A673 (cell line): ENCODE measurements at regions not wholly inside any gene's neighbourhood (a gene's known extent, or its start where the extent isn't known, plus 50 kb on each side); places are given as distances from the start of the nearest gene placed in this dataset.

Source experiments
- BruUV-seq: library from RNA; stranded (reverse); fragments of 400-500 nt; replicated peaks from 2 replicates; lab custom pipeline; 2021; lab: Mats Ljungman, UMichigan
- CTCF ChIA-PET: fragments of 300-600 bp; sonication (Branson Sonifier 250); formaldehyde crosslinking; loops from one replicate; lab custom pipeline; 2022; ENCODE audit warnings: antibody characterized with exemption; lab: Charles Lee
- POLR2A ChIA-PET: fragments of 300-600 bp; sonication (Branson Sonifier 250); formaldehyde crosslinking; loops from one replicate; lab custom pipeline; 2022; ENCODE audit warnings: antibody characterized with exemption; ENCODE audit not compliant: low non-redundant PET; lab: Charles Lee
- DNase-seq: peaks from one replicate; pipeline ENCODE4 v3.0.0-alpha.2; 2015; ENCODE audit warnings: low spot score
- H3K27ac ChIP-seq: fragments of 200-600 bp; sonication (generic); 2 replicates; pipeline ENCODE4 v1.5.1; 2016; ENCODE audit warnings: mixed run types, low read depth, mild to moderate bottlenecking, mixed read lengths, antibody characterized with exemption, low read length; ENCODE audit not compliant: poor library complexity, severe bottlenecking
- H3K27me3 ChIP-seq: fragments of 200-600 bp; sonication (generic); replicated peaks from 2 replicates; pipeline ENCODE4 v1.6.1; 2017; ENCODE audit warnings: mixed run types, low read depth, mild to moderate bottlenecking, mixed read lengths, antibody characterized with exemption, low read length; ENCODE audit not compliant: insufficient read depth, poor library complexity
- H3K36me3 ChIP-seq: fragments of 200-600 bp; sonication (generic); 2 replicates; pipeline ENCODE4 v1.6.1; 2016; ENCODE audit warnings: mixed run types, mild to moderate bottlenecking, mixed read lengths, antibody characterized with exemption, low read length; ENCODE audit not compliant: insufficient read depth, poor library complexity, severe bottlenecking
- H3K4me1 ChIP-seq: fragments of 200-600 bp; sonication (generic); 2 replicates; pipeline ENCODE4 v1.6.1; 2017; ENCODE audit warnings: mixed run types, mild to moderate bottlenecking, mixed read lengths, antibody characterized with exemption, low read length; ENCODE audit not compliant: insufficient read depth, poor library complexity, severe bottlenecking
- H3K4me3 ChIP-seq: fragments of 200-600 bp; sonication (generic); 2 replicates; pipeline ENCODE4 v1.5.1; 2016; ENCODE audit warnings: low read depth, mixed run types, mild to moderate bottlenecking, mixed read lengths, low read length; ENCODE audit not compliant: poor library complexity, severe bottlenecking
- H3K9me3 ChIP-seq: fragments of 200-600 bp; sonication (generic); 2 replicates; pipeline ENCODE4 v1.6.1; 2016; ENCODE audit warnings: mixed run types, low read depth, mild to moderate bottlenecking, mixed read lengths, antibody characterized with exemption, low read length; ENCODE audit not compliant: poor library complexity, severe bottlenecking
- CTCF ChIP-seq: fragments of 300-800, 200-600 bp; sonication (generic); conservative IDR thresholded peaks from 2 replicates; pipeline ENCODE4 v1.5.1; 2017; ENCODE audit warnings: low read depth, mild to moderate bottlenecking, antibody characterized with exemption, low read length, moderate library complexity, mixed read lengths
- EZH2 ChIP-seq: fragments of 200-600 bp; sonication (generic); IDR thresholded peaks from 2 replicates; pipeline ENCODE4 v1.6.1; 2017; ENCODE audit warnings: borderline replicate concordance, low read depth, mild to moderate bottlenecking, mixed read lengths, antibody characterized with exemption, low read length; ENCODE audit not compliant: poor library complexity, severe bottlenecking
- intact Hi-C: fragments of 100-400 bp; cut with micrococcal nuclease; formaldehyde crosslinking; loops from one replicate; pipeline ENCODE4 v1.10.0; 2022; ENCODE audit not compliant: unreplicated experiment

GRCh38 chr10:3936422-3937040 lies 151.5 kb upstream of the KLF6 start:
- H3K27me3 ChIP-seq = no peaks in the 10 kb centered on the region
- BruUV-seq = no TSS peak
- H3K27ac ChIP-seq = no peak overlapping the region
- DNase-seq = no peak
- no peaks in the 10 kb centered on the region for H3K36me3 ChIP-seq
- TF ChIP-seq EZH2 (no peak), CTCF (no peak)
- ChIA-PET CTCF (no interaction called here), POLR2A (no interaction called here)
- no peaks in the 10 kb centered on the region for H3K4me1 ChIP-seq
- intact Hi-C loops = no loop called here
- H3K9me3 ChIP-seq = no peaks in the 10 kb centered on the region
- H3K4me3 ChIP-seq = no peak overlapping the region

- ChIA-PET POLR2A (no interaction called here), CTCF (no interaction called here)
- Histone ChIP-seq H3K4me1 (no peaks in the 10 kb centered on the region), H3K27ac (no peak overlapping the region), H3K27me3 (no peaks in the 10 kb centered on the region), H3K9me3 (no peaks in the 10 kb centered on the region), H3K4me3 (no peak overlapping the region), H3K36me3 (no peaks in the 10 kb centered on the region)
- intact Hi-C loops = no loop called here
- DNase-seq = no peak
- no peak for TF ChIP-seq CTCF
- no peak for TF ChIP-seq EZH2
- no TSS peak for BruUV-seq
These were observed 150.9 kb upstream of the KLF6 start for GRCh38 chr10:3935933-3936359.

- Histone ChIP-seq H3K4me3 (no peak overlapping the region), H3K4me1 (no peaks in the 10 kb centered on the region), H3K9me3 (no peaks in the 10 kb centered on the region), H3K36me3 (no peaks in the 10 kb centered on the region), H3K27ac (no peak overlapping the region), H3K27me3 (no peaks in the 10 kb centered on the region)
- intact Hi-C loops = no loop called here
- POLR2A ChIA-PET = no interaction called here
- DNase-seq = no peak
- no TSS peak for BruUV-seq
- TF ChIP-seq CTCF = no peak
- CTCF ChIA-PET = no interaction called here
These were observed 150.1 kb upstream of the KLF6 start for GRCh38 chr10:3935141-3935540.
